A549 (cell line): ENCODE measurements at regions not wholly inside any gene's neighbourhood (a gene's known extent, or its start where the extent isn't known, plus 50 kb on each side); places are given as distances from the start of the nearest gene placed in this dataset.

Experiments
- CEBPB ChIP-seq, 2 experiments: fragments of >200 bp in 1 of 2; sonication (Bioruptor Twin) in 1 of 2; formaldehyde crosslinking in 1 of 2; IDR thresholded peaks; 2 replicates each; pipeline ENCODE4 v1.6.1; 2012 to 2016
- EP300 ChIP-seq, 2 experiments: fragments of >200 bp; sonication (Bioruptor Twin); formaldehyde crosslinking; IDR thresholded peaks; 2 replicates in 1 of 2; 3 replicates in 1 of 2; pipeline ENCODE4 v1.6.1; 2016 to 2017
- FOSL2 ChIP-seq, 2 experiments: fragments of 450-650 bp in 1 of 2; fragments of >200 bp in 1 of 2; sonication (Bioruptor Twin) in 1 of 2; formaldehyde crosslinking; IDR thresholded peaks; 2 replicates each; pipeline versions ENCODE4 v1.5.0 to v1.6.1; 2016 to 2020; ENCODE audit warnings: mild to moderate bottlenecking in 1 of 2, moderate library complexity in 1 of 2
- FOXS1 ChIP-seq: fragments of 250-450 bp; sonication (Bioruptor Pico); IDR thresholded peaks from 2 replicates; pipeline ENCODE4 v1.5.0; 2020; ENCODE audit warnings: mild to moderate bottlenecking, moderate library complexity
- HOXB13 ChIP-seq: fragments of 250-450 bp; sonication (Bioruptor Pico); IDR thresholded peaks from 2 replicates; pipeline ENCODE4 v1.5.0; 2020; ENCODE audit warnings: low read depth, mild to moderate bottlenecking, moderate library complexity
- JUN ChIP-seq, 2 experiments: fragments of >200 bp; sonication (Bioruptor Twin); formaldehyde crosslinking; IDR thresholded peaks; 2 replicates in 1 of 2; 3 replicates in 1 of 2; pipeline ENCODE4 v1.6.1; 2016 to 2017
- MAFK ChIP-seq: fragments of 450-650 bp; IDR thresholded peaks from 2 replicates; pipeline ENCODE4 v1.6.1; 2014; ENCODE audit not compliant: partially characterized antibody
- MYC ChIP-seq: IDR thresholded peaks from 2 replicates; pipeline ENCODE4 v1.6.1; 2012; ENCODE audit warnings: mild to moderate bottlenecking, inconsistent platforms, low read length, improper control_type of control experiment, borderline replicate concordance
- POLR2A ChIP-seq: IDR thresholded peaks from 2 replicates; pipeline ENCODE4 v1.6.1; 2012; ENCODE audit warnings: mild to moderate bottlenecking, low read length
- SREBF2 ChIP-seq: fragments of 450-650 bp; IDR thresholded peaks from 2 replicates; pipeline ENCODE4 v1.6.1; 2014; ENCODE audit warnings: mild to moderate bottlenecking, moderate library complexity
- TP53 ChIP-seq: fragments of 250-450 bp; sonication (Bioruptor Pico); IDR thresholded peaks from 2 replicates; pipeline ENCODE4 v1.5.0; 2021; ENCODE audit warnings: mild to moderate bottlenecking, moderate library complexity
- TF ChIP-seq, protein P1 (sequence below): fragments of 250-450 bp; sonication (Bioruptor Pico); IDR thresholded peaks from 2 replicates; pipeline ENCODE4 v1.5.0; 2020; ENCODE audit warnings: low read depth, mild to moderate bottlenecking, moderate library complexity
- TF ChIP-seq, protein P2 (sequence below): fragments of >200 bp; sonication (Bioruptor Twin); formaldehyde crosslinking; IDR thresholded peaks from 3 replicates; pipeline ENCODE4 v1.5.1; 2016
- TF ChIP-seq, protein P3 (sequence below): IDR thresholded peaks from 2 replicates; pipeline ENCODE4 v1.6.1; 2012

DNA sequence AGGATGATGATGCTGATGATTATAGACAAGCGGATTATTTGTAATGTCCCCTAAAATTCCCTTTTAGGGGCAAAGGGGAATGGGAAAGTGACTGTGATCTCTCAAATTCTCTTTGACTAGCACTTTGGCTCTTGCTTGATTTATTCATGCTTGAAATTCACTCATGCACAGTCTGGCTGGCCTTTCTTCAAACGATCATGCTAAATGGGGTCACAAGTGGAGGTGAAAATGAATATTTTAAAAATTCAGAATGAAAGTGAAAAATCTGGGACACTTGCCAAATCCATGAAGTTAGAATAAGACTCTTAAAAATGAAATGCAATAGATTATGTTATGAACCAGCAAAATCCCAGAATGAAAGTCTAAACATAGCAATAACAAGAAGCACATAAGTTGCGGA lies 173.4 kb upstream of the RAI2 start:
- TF ChIP-seq, protein P1, sequence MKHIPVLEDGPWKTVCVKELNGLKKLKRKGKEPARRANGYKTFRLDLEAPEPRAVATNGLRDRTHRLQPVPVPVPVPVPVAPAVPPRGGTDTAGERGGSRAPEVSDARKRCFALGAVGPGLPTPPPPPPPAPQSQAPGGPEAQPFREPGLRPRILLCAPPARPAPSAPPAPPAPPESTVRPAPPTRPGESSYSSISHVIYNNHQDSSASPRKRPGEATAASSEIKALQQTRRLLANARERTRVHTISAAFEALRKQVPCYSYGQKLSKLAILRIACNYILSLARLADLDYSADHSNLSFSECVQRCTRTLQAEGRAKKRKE (CRISPR knock-in tag): no peak
- TF ChIP-seq POLR2A: no peak
- TF ChIP-seq JUN (IDR thresholded peaks at IDR 0.05): no peak
- TF ChIP-seq, protein P2, sequence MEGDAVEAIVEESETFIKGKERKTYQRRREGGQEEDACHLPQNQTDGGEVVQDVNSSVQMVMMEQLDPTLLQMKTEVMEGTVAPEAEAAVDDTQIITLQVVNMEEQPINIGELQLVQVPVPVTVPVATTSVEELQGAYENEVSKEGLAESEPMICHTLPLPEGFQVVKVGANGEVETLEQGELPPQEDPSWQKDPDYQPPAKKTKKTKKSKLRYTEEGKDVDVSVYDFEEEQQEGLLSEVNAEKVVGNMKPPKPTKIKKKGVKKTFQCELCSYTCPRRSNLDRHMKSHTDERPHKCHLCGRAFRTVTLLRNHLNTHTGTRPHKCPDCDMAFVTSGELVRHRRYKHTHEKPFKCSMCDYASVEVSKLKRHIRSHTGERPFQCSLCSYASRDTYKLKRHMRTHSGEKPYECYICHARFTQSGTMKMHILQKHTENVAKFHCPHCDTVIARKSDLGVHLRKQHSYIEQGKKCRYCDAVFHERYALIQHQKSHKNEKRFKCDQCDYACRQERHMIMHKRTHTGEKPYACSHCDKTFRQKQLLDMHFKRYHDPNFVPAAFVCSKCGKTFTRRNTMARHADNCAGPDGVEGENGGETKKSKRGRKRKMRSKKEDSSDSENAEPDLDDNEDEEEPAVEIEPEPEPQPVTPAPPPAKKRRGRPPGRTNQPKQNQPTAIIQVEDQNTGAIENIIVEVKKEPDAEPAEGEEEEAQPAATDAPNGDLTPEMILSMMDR: no peak
- no peak for TF ChIP-seq MAFK
- TF ChIP-seq EP300 (IDR thresholded peaks at IDR 0.05): no peak
- no peak for TF ChIP-seq MYC
- TF ChIP-seq TP53 (CRISPR knock-in tag): no peak
- TF ChIP-seq SREBF2: no peak
- TF ChIP-seq, protein P3, sequence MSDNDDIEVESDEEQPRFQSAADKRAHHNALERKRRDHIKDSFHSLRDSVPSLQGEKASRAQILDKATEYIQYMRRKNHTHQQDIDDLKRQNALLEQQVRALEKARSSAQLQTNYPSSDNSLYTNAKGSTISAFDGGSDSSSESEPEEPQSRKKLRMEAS: no peak
- TF ChIP-seq FOXS1: no peak
- no peak for TF ChIP-seq FOSL2 (IDR thresholded peaks at IDR 0.05)
- TF ChIP-seq FOSL2 (CRISPR knock-in tag; IDR thresholded peaks at IDR 0.05): no peak
- TF ChIP-seq CEBPB (IDR thresholded peaks at IDR 0.05): no peak
- TF ChIP-seq HOXB13 (CRISPR knock-in tag): no peak
